ENCODE measurements at regions not wholly inside any gene's neighbourhood (a gene's known extent, or its start where the extent isn't known, plus 50 kb on each side); places are given as distances from the start of the nearest gene placed in this dataset.

DNA sequence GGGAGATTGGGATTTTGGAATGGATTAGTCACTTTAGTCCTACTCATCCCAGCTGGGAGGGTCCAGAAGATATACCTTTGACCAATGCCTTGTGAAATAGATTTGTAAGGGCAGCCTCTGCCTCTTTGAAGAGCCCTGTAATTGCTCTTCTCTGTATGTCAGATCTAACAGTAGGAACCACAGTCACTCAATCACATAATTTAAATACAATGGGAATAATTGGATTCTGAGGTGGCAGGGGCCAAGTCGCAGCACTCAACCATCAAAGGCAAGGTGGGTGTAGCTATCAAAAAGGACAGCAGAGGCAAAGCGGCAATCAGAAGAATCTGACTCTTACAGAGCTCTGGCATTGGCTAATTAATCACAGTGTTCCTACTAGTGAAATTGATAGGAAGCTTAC lies 650.9 kb upstream of the ANKRD30A start (continued):
- TF ChIP-seq, protein P1, sequence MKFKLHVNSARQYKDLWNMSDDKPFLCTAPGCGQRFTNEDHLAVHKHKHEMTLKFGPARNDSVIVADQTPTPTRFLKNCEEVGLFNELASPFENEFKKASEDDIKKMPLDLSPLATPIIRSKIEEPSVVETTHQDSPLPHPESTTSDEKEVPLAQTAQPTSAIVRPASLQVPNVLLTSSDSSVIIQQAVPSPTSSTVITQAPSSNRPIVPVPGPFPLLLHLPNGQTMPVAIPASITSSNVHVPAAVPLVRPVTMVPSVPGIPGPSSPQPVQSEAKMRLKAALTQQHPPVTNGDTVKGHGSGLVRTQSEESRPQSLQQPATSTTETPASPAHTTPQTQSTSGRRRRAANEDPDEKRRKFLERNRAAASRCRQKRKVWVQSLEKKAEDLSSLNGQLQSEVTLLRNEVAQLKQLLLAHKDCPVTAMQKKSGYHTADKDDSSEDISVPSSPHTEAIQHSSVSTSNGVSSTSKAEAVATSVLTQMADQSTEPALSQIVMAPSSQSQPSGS (IDR thresholded peaks at IDR 0.05; ENCODE audit: low read length) = no peak
- no peak for TF ChIP-seq SP4 (IDR thresholded peaks at IDR 0.05; ENCODE audit: low read length)
- no peak for TF ChIP-seq POLR2A (IDR thresholded peaks at IDR 0.05; ENCODE audit: control extremely low read depth in 1 of 2, low read depth in 2 of 2, low read length in 2 of 2)
- no peak for TF ChIP-seq GABPA (IDR thresholded peaks at IDR 0.05; ENCODE audit: borderline replicate concordance, insufficient read depth, low read length)
- TF ChIP-seq RXRA (IDR thresholded peaks at IDR 0.05; ENCODE audit: insufficient read depth, low read depth, low read length) = no peak
